Activated CD4-positive, alpha-beta T cell treated with anti-CD3 and anti-CD28 coated beads for 36 hours (primary cell): ENCODE measurements at regions not wholly inside any gene's neighbourhood (a gene's known extent, or its start where the extent isn't known, plus 50 kb on each side); places are given as distances from the start of the nearest gene placed in this dataset.

Source experiments
- ATAC-seq: fragments of 200-7000 bp; cut with Tn5 transposase; one replicate; pipeline ENCODE4 v1.10.0; 2021; ENCODE audit warnings: mild to moderate bottlenecking, moderate library complexity
- CTCF ChIA-PET: fragments of 350-600 bp; sonication (Branson Sonifier 250); formaldehyde crosslinking; loops from one replicate; lab custom pipeline; 2021; ENCODE audit warnings: antibody characterized with exemption; lab: Charles Lee
- POLR2A ChIA-PET: fragments of 350-600 bp; sonication (Branson Sonifier 250); formaldehyde crosslinking; loops from one replicate; lab custom pipeline; 2021; ENCODE audit warnings: antibody characterized with exemption, inconsistent platforms; lab: Charles Lee
- DNase-seq: peaks from one replicate; pipeline ENCODE4 v3.0.0-alpha.2; 2020
- H3K27ac Mint-ChIP-seq: one replicate; pipeline ENCODE4 v1.8.0; 2021; ENCODE audit warnings: mixed read lengths
- H3K27me3 Mint-ChIP-seq: one replicate; pipeline ENCODE4 v1.8.0; 2021; ENCODE audit warnings: mixed read lengths
- H3K36me3 Mint-ChIP-seq: one replicate; pipeline ENCODE4 v1.8.0; 2021; ENCODE audit warnings: low read depth, mixed read lengths
- H3K4me1 Mint-ChIP-seq: one replicate; pipeline ENCODE4 v1.8.0; 2021; ENCODE audit warnings: mixed read lengths
- H3K4me3 Mint-ChIP-seq: one replicate; pipeline ENCODE4 v1.8.0; 2021; ENCODE audit warnings: mild to moderate bottlenecking, moderate library complexity, mixed read lengths
- H3K9me3 Mint-ChIP-seq: one replicate; pipeline ENCODE4 v1.8.0; 2021; ENCODE audit warnings: low read depth, mixed read lengths
- intact Hi-C, 2 experiments: fragments of 100-400 bp; cut with DNase I in 1 of 2; cut with micrococcal nuclease in 1 of 2; formaldehyde crosslinking; loops; one replicate each; pipeline versions ENCODE4 v1.14.2 to v1.15.1; 2022 to 2024; cut with DNase I, micrococcal nuclease

- peaks cover 7% of the 10 kb centered on the region for H3K27me3 Mint-ChIP-seq
- CTCF ChIA-PET = interaction anchor here (1.8 kb wide), 1 partner anchor 115 kb away, joined by 5 read pairs; no protein-coding TSS in a partner anchor
- POLR2A ChIA-PET = no interaction called here
- DNase-seq (no peak), ATAC-seq (no peak)
- peaks cover 22% of the 10 kb centered on the region for H3K4me1 Mint-ChIP-seq
- H3K36me3 Mint-ChIP-seq = no peaks in the 10 kb centered on the region
- intact Hi-C loops = no loop called here
- H3K9me3 Mint-ChIP-seq = no peaks in the 10 kb centered on the region
- H3K27ac Mint-ChIP-seq = no peak overlapping the region
- H3K4me3 Mint-ChIP-seq = peak overlapping the region; percentile 53
Observed at GRCh38 chr16:50469121-50469743, 79.0 kb upstream of the NKD1 start.

GRCh38 chr16:50468749-50469078, 79.5 kb upstream of the NKD1 start:
- H3K36me3 Mint-ChIP-seq = no peaks in the 10 kb centered on the region
- CTCF ChIA-PET = no interaction called here
- intact Hi-C loops = no loop called here
- peaks cover 7% of the 10 kb centered on the region for H3K27me3 Mint-ChIP-seq
- peaks cover 17% of the 10 kb centered on the region for H3K4me1 Mint-ChIP-seq
- no peak overlapping the region for H3K27ac Mint-ChIP-seq
- POLR2A ChIA-PET = no interaction called here
- H3K4me3 Mint-ChIP-seq = peak overlapping the region; percentile 53
- no peak for ATAC-seq
- no peaks in the 10 kb centered on the region for H3K9me3 Mint-ChIP-seq
- DNase-seq = no peak

- DNase-seq = peak; percentile 55
- CTCF ChIA-PET = interaction anchor here (0.5 kb wide), 1 partner anchor 180 kb away, joined by 3 read pairs; no protein-coding TSS in a partner anchor
- peak overlapping the region; percentile 53 for H3K4me3 Mint-ChIP-seq
- POLR2A ChIA-PET = no interaction called here
- intact Hi-C loops = no loop called here
- H3K4me1 Mint-ChIP-seq = peaks cover 11% of the 10 kb centered on the region
- H3K9me3 Mint-ChIP-seq = no peaks in the 10 kb centered on the region
- ATAC-seq = peak; percentile 70
- peaks cover 7% of the 10 kb centered on the region for H3K27me3 Mint-ChIP-seq
- H3K27ac Mint-ChIP-seq = no peak overlapping the region
- H3K36me3 Mint-ChIP-seq = no peaks in the 10 kb centered on the region
Observed at GRCh38 chr16:50467943-50468748, 80.0 kb upstream of the NKD1 start.

- peaks cover 8% of the 10 kb centered on the region for H3K4me1 Mint-ChIP-seq
- intact Hi-C loops = no loop called here
- no peaks in the 10 kb centered on the region for H3K36me3 Mint-ChIP-seq
- DNase-seq (no peak), ATAC-seq (peak; percentile 32)
- H3K4me3 Mint-ChIP-seq = no peak overlapping the region
- no peaks in the 10 kb centered on the region for H3K9me3 Mint-ChIP-seq
- peaks cover 8% of the 10 kb centered on the region for H3K27me3 Mint-ChIP-seq
- ChIA-PET CTCF (interaction anchor here (0.5 kb wide), 1 partner anchor 181 kb away, joined by 3 read pairs; no protein-coding TSS in a partner anchor), POLR2A (no interaction called here)
- no peak overlapping the region for H3K27ac Mint-ChIP-seq
Observed at GRCh38 chr16:50467559-50467942, 80.6 kb upstream of the NKD1 start.

GRCh38 chr16:50466170-50466569, 82.0 kb upstream of the NKD1 start:
- DNase-seq (no peak), ATAC-seq (no peak)
- Mint-ChIP-seq H3K9me3 (no peaks in the 10 kb centered on the region), H3K4me3 (no peak overlapping the region), H3K27me3 (peaks cover 8% of the 10 kb centered on the region), H3K36me3 (no peaks in the 10 kb centered on the region), H3K4me1 (peaks cover 8% of the 10 kb centered on the region), H3K27ac (no peak overlapping the region)
- POLR2A ChIA-PET = no interaction called here
- intact Hi-C loops = no loop called here
- CTCF ChIA-PET = interaction anchor here (1.4 kb wide), 1 partner anchor 340 kb away, joined by 5 read pairs; no protein-coding TSS in a partner anchor

GRCh38 chr16:50464325-50465290, 83.6 kb upstream of the NKD1 start:
- H3K4me3 Mint-ChIP-seq = no peak overlapping the region
- H3K27me3 Mint-ChIP-seq = peaks cover 8% of the 10 kb centered on the region
- peaks cover 8% of the 10 kb centered on the region for H3K4me1 Mint-ChIP-seq
- H3K27ac Mint-ChIP-seq = no peak overlapping the region
- POLR2A ChIA-PET = interaction anchor here (0.6 kb wide), 1 partner anchor 389 kb away, joined by 3 read pairs; no protein-coding TSS in a partner anchor
- ATAC-seq (no peak), DNase-seq (no peak)
- H3K9me3 Mint-ChIP-seq = no peaks in the 10 kb centered on the region
- intact Hi-C loops = no loop called here
- CTCF ChIA-PET = interaction anchor here (0.6 to 1.4 kb wide), 4 partner anchors 9 to 342 kb away, joined by 3 to 5 read pairs (median 4); no protein-coding TSS in a partner anchor
- H3K36me3 Mint-ChIP-seq = no peaks in the 10 kb centered on the region

- Mint-ChIP-seq H3K36me3 (no peaks in the 10 kb centered on the region), H3K27ac (no peak overlapping the region), H3K4me1 (peaks cover 6% of the 10 kb centered on the region), H3K4me3 (no peak overlapping the region), H3K27me3 (peaks cover 7% of the 10 kb centered on the region), H3K9me3 (no peaks in the 10 kb centered on the region)
- ChIA-PET CTCF (interaction anchor here (0.8 to 0.9 kb wide), 2 partner anchors 41 to 343 kb away, joined by 3 to 5 read pairs; no protein-coding TSS in a partner anchor), POLR2A (no interaction called here)
- intact Hi-C loops = no loop called here
- ATAC-seq (no peak), DNase-seq (no peak)
Observed at GRCh38 chr16:50463581-50464324, 84.4 kb upstream of the NKD1 start.

GRCh38 chr16:50462793-50463507, 85.2 kb upstream of the NKD1 start:
- ATAC-seq (no peak), DNase-seq (no peak)
- CTCF ChIA-PET = interaction anchor here (0.5 to 1.2 kb wide), 5 partner anchors 10 to 1505 kb away, joined by 3 to 5 read pairs (median 3); no protein-coding TSS in a partner anchor
- H3K4me1 Mint-ChIP-seq = peaks cover 2% of the 10 kb centered on the region
- peaks cover 5% of the 10 kb centered on the region for H3K27me3 Mint-ChIP-seq
- H3K4me3 Mint-ChIP-seq = no peak overlapping the region
- no peaks in the 10 kb centered on the region for H3K9me3 Mint-ChIP-seq
- POLR2A ChIA-PET = no interaction called here
- no peaks in the 10 kb centered on the region for H3K36me3 Mint-ChIP-seq
- no peak overlapping the region for H3K27ac Mint-ChIP-seq
- intact Hi-C loops = no loop called here

- Mint-ChIP-seq H3K36me3 (no peaks in the 10 kb centered on the region), H3K4me3 (no peak overlapping the region), H3K9me3 (no peaks in the 10 kb centered on the region), H3K27me3 (peaks cover 4% of the 10 kb centered on the region), H3K4me1 (peaks cover 10% of the 10 kb centered on the region), H3K27ac (no peak overlapping the region)
- ATAC-seq (no peak), DNase-seq (no peak)
- ChIA-PET CTCF (interaction anchor here (0.6 to 2.5 kb wide), 4 partner anchors 9 to 150 kb away, joined by 3 to 8 read pairs (median 4); no protein-coding TSS in a partner anchor), POLR2A (no interaction called here)
- intact Hi-C loops = no loop called here
Observed at GRCh38 chr16:50461400-50461760, 86.8 kb upstream of the NKD1 start.
